Kidney epithelial cell (primary cell): ENCODE measurements at regions not wholly inside any gene's neighbourhood (a gene's known extent, or its start where the extent isn't known, plus 50 kb on each side); places are given as distances from the start of the nearest gene placed in this dataset.
A peak's percentile ranks its signal among the peaks of the same experiment; 100 is the strongest.
"Not testable (repeated sequence)": the region's sequence is repeated elsewhere in the genome, so short reads cannot be mapped to it uniquely, and the experiment has no call there.

Experiments
- DNase-seq: peaks from one replicate; pipeline ENCODE4 v3.0.0-alpha.2; 2010; ENCODE audit warnings: low read depth
- H3K27me3 ChIP-seq: 2 replicates; pipeline ENCODE4 v1.6.0; 2011; ENCODE audit warnings: low read length; ENCODE audit not compliant: control insufficient read depth, insufficient read depth
- H3K36me3 ChIP-seq: 2 replicates; pipeline ENCODE4 v1.5.1; 2011; ENCODE audit warnings: low read length; ENCODE audit not compliant: control insufficient read depth, insufficient read depth
- H3K4me3 ChIP-seq: 2 replicates; pipeline ENCODE4 v1.5.1; 2011; ENCODE audit warnings: low read depth, mild to moderate bottlenecking, control low read depth, low read length
- CTCF ChIP-seq: IDR thresholded peaks from 2 replicates; pipeline ENCODE4 v1.5.1; 2011; ENCODE audit warnings: mild to moderate bottlenecking, moderate library complexity, low read length, control low read depth, inconsistent platforms; ENCODE audit not compliant: insufficient read depth, poor library complexity, severe bottlenecking

GRCh38 chr6:74402781-74403180 is 706.8 kb downstream of the CD109 start:
- no peak for TF ChIP-seq CTCF
- Histone ChIP-seq H3K4me3 (no peak overlapping the region), H3K36me3 (no peaks in the 10 kb centered on the region), H3K27me3 (no peaks in the 10 kb centered on the region)
- DNase-seq, result no peak

GRCh38 chr6:74378437-74378836 is 682.4 kb downstream of the CD109 start:
- not testable (repeated sequence) for H3K4me3 ChIP-seq, H3K36me3 ChIP-seq, H3K27me3 ChIP-seq, DNase-seq

GRCh38 chr6:74369556-74369993 is 673.6 kb downstream of the CD109 start:
- no peak for TF ChIP-seq CTCF
- no peak overlapping the region for H3K4me3 ChIP-seq
- H3K36me3 ChIP-seq, result no peaks in the 10 kb centered on the region
- H3K27me3 ChIP-seq, result no peaks in the 10 kb centered on the region
- DNase-seq, result peak; percentile 14

- H3K36me3 ChIP-seq, result no peaks in the 10 kb centered on the region
- H3K27me3 ChIP-seq, result no peaks in the 10 kb centered on the region
- no peak for TF ChIP-seq CTCF
- no peak for DNase-seq
- H3K4me3 ChIP-seq, result no peak overlapping the region
Measured at GRCh38 chr6:74368746-74369145, 672.7 kb downstream of the CD109 start.

GRCh38 chr6:74366634-74367033 is 670.6 kb downstream of the CD109 start:
- H3K36me3 ChIP-seq, result no peaks in the 10 kb centered on the region
- no peak for DNase-seq
- no peak for TF ChIP-seq CTCF
- no peak overlapping the region for H3K4me3 ChIP-seq
- H3K27me3 ChIP-seq, result no peaks in the 10 kb centered on the region

- H3K4me3 ChIP-seq, result no peak overlapping the region
- no peaks in the 10 kb centered on the region for H3K36me3 ChIP-seq
- TF ChIP-seq CTCF, result no peak
- H3K27me3 ChIP-seq, result no peaks in the 10 kb centered on the region
- no peak for DNase-seq
Measured at GRCh38 chr6:74362391-74362790, 666.4 kb downstream of the CD109 start.

GRCh38 chr6:74357321-74357720 is 661.3 kb downstream of the CD109 start:
- Histone ChIP-seq H3K4me3 (no peak overlapping the region), H3K27me3 (no peaks in the 10 kb centered on the region), H3K36me3 (no peaks in the 10 kb centered on the region)
- DNase-seq, result no peak
- TF ChIP-seq CTCF, result no peak
